ENCODE measurements at regions not wholly inside any gene's neighbourhood (a gene's known extent, or its start where the extent isn't known, plus 50 kb on each side); places are given as distances from the start of the nearest gene placed in this dataset.
"Not testable (repeated sequence)": the region's sequence is repeated elsewhere in the genome, so short reads cannot be mapped to it uniquely, and the experiment has no call there.

- DNase-seq: no peak
Observed at GRCh38 chr7:55261386-55261770, 103.8 kb upstream of the LANCL2 start.

GRCh38 chr7:55265328-55265727, 99.8 kb upstream of the LANCL2 start:
- not testable (repeated sequence) for DNase-seq

GRCh38 chr7:55265836-55266642, 99.1 kb upstream of the LANCL2 start:
- DNase-seq: no peak

GRCh38 chr7:55271069-55271626, 94.0 kb upstream of the LANCL2 start:
- DNase-seq: no peak

GRCh38 chr7:55271661-55272060, 93.5 kb upstream of the LANCL2 start:
- DNase-seq: no peak

- DNase-seq: no peak
Observed at GRCh38 chr7:55272328-55272727, 92.8 kb upstream of the LANCL2 start.

- DNase-seq: no peak
Observed at GRCh38 chr7:55273186-55273980, 91.8 kb upstream of the LANCL2 start.

- no peak for DNase-seq
Observed at GRCh38 chr7:55274156-55274555, 91.0 kb upstream of the LANCL2 start.

GRCh38 chr7:55275291-55276200, 89.6 kb upstream of the LANCL2 start:
- DNase-seq: no peak

GRCh38 chr7:55276572-55277295, 88.4 kb upstream of the LANCL2 start:
- no peak for DNase-seq

- no peak for DNase-seq
Observed at GRCh38 chr7:55277916-55278315, 87.2 kb upstream of the LANCL2 start.

- DNase-seq: no peak
Observed at GRCh38 chr7:55278321-55278720, 86.8 kb upstream of the LANCL2 start.

GRCh38 chr7:55279080-55279845, 85.9 kb upstream of the LANCL2 start:
- no peak for DNase-seq

- DNase-seq: peak; percentile 77
Observed at GRCh38 chr7:55280031-55280454, 85.1 kb upstream of the LANCL2 start.

GRCh38 chr7:55285665-55286064, 79.5 kb upstream of the LANCL2 start:
- DNase-seq: no peak

- no peak for DNase-seq
Observed at GRCh38 chr7:55286666-55287065, 78.5 kb upstream of the LANCL2 start.

- no peak for DNase-seq
Observed at GRCh38 chr7:55288070-55288824, 76.9 kb upstream of the LANCL2 start.

GRCh38 chr7:55296070-55296469, 69.1 kb upstream of the LANCL2 start:
- DNase-seq: no peak

- DNase-seq: no peak
Observed at GRCh38 chr7:55299273-55299967, 65.7 kb upstream of the LANCL2 start.

GRCh38 chr7:55303220-55303619, 61.9 kb upstream of the LANCL2 start:
- no peak for DNase-seq
